MCF 10A (cell line): ENCODE measurements at regions not wholly inside any gene's neighbourhood (a gene's known extent, or its start where the extent isn't known, plus 50 kb on each side); places are given as distances from the start of the nearest gene placed in this dataset.

Experiments used
- BruUV-seq: library from RNA; stranded (reverse); fragments of 400-500 nt; replicated peaks from 2 replicates; lab custom pipeline; 2021; lab: Mats Ljungman, UMichigan
- CTCF ChIA-PET: fragments of 300-600 bp; sonication (Branson Sonifier 250); formaldehyde crosslinking; extraction: SDS; loops from one replicate; lab custom pipeline; 2021; ENCODE audit warnings: antibody characterized with exemption, inconsistent platforms; lab: Yijun Ruan, JAX
- POLR2A ChIA-PET: fragments of 300-600, 350-650 bp; sonication (Branson Sonifier 250); formaldehyde crosslinking; extraction: SDS; loops from one replicate; lab custom pipeline; 2020; ENCODE audit warnings: antibody characterized with exemption, inconsistent platforms; lab: Yijun Ruan, JAX
- DNase-seq: peaks from one replicate; pipeline ENCODE4 v3.0.0-alpha.2; 2018; ENCODE audit not compliant: unreplicated experiment
- H3K27ac Mint-ChIP-seq: one replicate; pipeline ENCODE4 v1.8.0; 2022; ENCODE audit warnings: mild to moderate bottlenecking, low read depth, mixed read lengths; ENCODE audit not compliant: unreplicated experiment
- H3K27me3 Mint-ChIP-seq: one replicate; pipeline ENCODE4 v1.8.0; 2022; ENCODE audit warnings: mixed read lengths; ENCODE audit not compliant: insufficient read depth, unreplicated experiment
- H3K36me3 Mint-ChIP-seq: one replicate; pipeline ENCODE4 v1.8.0; 2022; ENCODE audit warnings: mild to moderate bottlenecking, moderate library complexity, mixed read lengths; ENCODE audit not compliant: insufficient read depth, unreplicated experiment
- H3K4me1 Mint-ChIP-seq: one replicate; pipeline ENCODE4 v1.8.0; 2022; ENCODE audit warnings: mixed read lengths; ENCODE audit not compliant: insufficient read depth, unreplicated experiment
- H3K4me3 Mint-ChIP-seq: one replicate; pipeline ENCODE4 v1.8.0; 2022; ENCODE audit warnings: mild to moderate bottlenecking, moderate library complexity, mixed read lengths; ENCODE audit not compliant: unreplicated experiment
- H3K9me3 Mint-ChIP-seq: one replicate; pipeline ENCODE4 v1.8.0; 2022; ENCODE audit warnings: mixed read lengths; ENCODE audit not compliant: unreplicated experiment
- CTCF ChIP-seq: fragments of 200-600 bp; IDR thresholded peaks from one replicate; pipeline ENCODE4 v1.8.0; 2022; ENCODE audit warnings: antibody characterized with exemption, mild to moderate bottlenecking; ENCODE audit not compliant: unreplicated experiment
- intact Hi-C: fragments of 100-400 bp; cut with micrococcal nuclease; formaldehyde crosslinking; loops from 2 replicates; pipeline ENCODE4 v1.14.1; 2022

GRCh38 chr17:69972251-69972650 lies 102.8 kb upstream of the KCNJ16 start:
- H3K4me1 Mint-ChIP-seq: no peaks in the 10 kb centered on the region
- intact Hi-C loops: no loop called here
- ChIA-PET POLR2A (no interaction called here), CTCF (interaction anchor here (0.8 kb wide), 1 partner anchor 363 kb away, joined by 3 read pairs; no protein-coding TSS in a partner anchor)
- H3K27me3 Mint-ChIP-seq: no peaks in the 10 kb centered on the region
- H3K4me3 Mint-ChIP-seq: no peak overlapping the region
- H3K27ac Mint-ChIP-seq: no peak overlapping the region
- DNase-seq: no peak
- H3K36me3 Mint-ChIP-seq: no peaks in the 10 kb centered on the region
- H3K9me3 Mint-ChIP-seq: peaks cover 14% of the 10 kb centered on the region
- BruUV-seq: no TSS peak
- no peak for TF ChIP-seq CTCF

- no peak for DNase-seq
- BruUV-seq: no TSS peak
- no peaks in the 10 kb centered on the region for H3K36me3 Mint-ChIP-seq
- intact Hi-C loops: no loop called here
- no peak overlapping the region for H3K27ac Mint-ChIP-seq
- H3K9me3 Mint-ChIP-seq: peaks cover 14% of the 10 kb centered on the region
- ChIA-PET CTCF (no interaction called here), POLR2A (no interaction called here)
- H3K4me3 Mint-ChIP-seq: no peak overlapping the region
- no peaks in the 10 kb centered on the region for H3K27me3 Mint-ChIP-seq
- TF ChIP-seq CTCF: no peak
- H3K4me1 Mint-ChIP-seq: no peaks in the 10 kb centered on the region
These were observed 99.2 kb upstream of the KCNJ16 start for GRCh38 chr17:69975808-69976207.

GRCh38 chr17:69978056-69978646 lies 96.9 kb upstream of the KCNJ16 start:
- POLR2A ChIA-PET: no interaction called here
- no peaks in the 10 kb centered on the region for H3K27me3 Mint-ChIP-seq
- H3K27ac Mint-ChIP-seq: no peak overlapping the region
- H3K4me3 Mint-ChIP-seq: no peak overlapping the region
- no peak for TF ChIP-seq CTCF
- intact Hi-C loops: no loop called here
- H3K9me3 Mint-ChIP-seq: peaks cover 14% of the 10 kb centered on the region
- BruUV-seq: no TSS peak
- no peaks in the 10 kb centered on the region for H3K36me3 Mint-ChIP-seq
- CTCF ChIA-PET: no interaction called here
- DNase-seq: no peak
- no peaks in the 10 kb centered on the region for H3K4me1 Mint-ChIP-seq

GRCh38 chr17:69981441-69981840 lies 93.6 kb upstream of the KCNJ16 start:
- Mint-ChIP-seq H3K4me1 (no peaks in the 10 kb centered on the region), H3K27ac (no peak overlapping the region), H3K36me3 (no peaks in the 10 kb centered on the region), H3K9me3 (peaks cover 2% of the 10 kb centered on the region), H3K27me3 (no peaks in the 10 kb centered on the region), H3K4me3 (no peak overlapping the region)
- DNase-seq: no peak
- no TSS peak for BruUV-seq
- TF ChIP-seq CTCF: no peak
- ChIA-PET CTCF (no interaction called here), POLR2A (no interaction called here)
- intact Hi-C loops: no loop called here
